BLaER1 treated with 17β-estradiol and CSF1 and Interleukin-3, amounts not matched to agents 10 nM and 100 nM (cell line): ENCODE measurements at regions not wholly inside any gene's neighbourhood (a gene's known extent, or its start where the extent isn't known, plus 50 kb on each side); places are given as distances from the start of the nearest gene placed in this dataset.

Experiments used
- H3K27ac ChIP-seq, 11 experiments: shearing (Covaris generic); formaldehyde crosslinking; 2 replicates each; pipeline ENCODE4 v1.8.1; 2022
- H3K27me3 ChIP-seq, 11 experiments: shearing (Covaris generic); formaldehyde crosslinking; 2 replicates each; pipeline ENCODE4 v1.8.1; 2022
- H3K36me3 ChIP-seq, 11 experiments: shearing (Covaris generic); formaldehyde crosslinking; 2 replicates each; pipeline ENCODE4 v1.8.1; 2022
- H3K4me1 ChIP-seq, 10 experiments: shearing (Covaris generic); formaldehyde crosslinking; 2 replicates each; pipeline ENCODE4 v1.8.1; 2022
- H3K4me2 ChIP-seq, 11 experiments: shearing (Covaris generic); formaldehyde crosslinking; 2 replicates each; pipeline ENCODE4 v1.8.1; 2022
- H3K4me3 ChIP-seq, 10 experiments: shearing (Covaris generic); formaldehyde crosslinking; 2 replicates each; pipeline ENCODE4 v1.8.1; 2022
- H3K9ac ChIP-seq, 11 experiments: shearing (Covaris generic); formaldehyde crosslinking; 2 replicates each; pipeline ENCODE4 v1.8.1; 2022
- H3K9me3 ChIP-seq, 11 experiments: shearing (Covaris generic); formaldehyde crosslinking; replicated peaks in 1 of 11; 2 replicates each; pipeline ENCODE4 v1.8.1; 2022
- H4K20me1 ChIP-seq, 11 experiments: shearing (Covaris generic); formaldehyde crosslinking; 2 replicates each; pipeline ENCODE4 v1.8.1; 2022
- Cebpa-rat ChIP-seq, 11 experiments: shearing (Covaris generic); IDR thresholded peaks; 2 replicates each; pipeline ENCODE4 v1.8.1; 2022

GRCh38 chr15:70532531-70533186 lies 230.7 kb downstream of the UACA start:
- no peak for TF ChIP-seq Cebpa-rat (IDR thresholded peaks at IDR 0.05)
- peaks cover 38 to 79% (median 60%) of the 10 kb centered on the region in 10 experiments for H3K4me1 ChIP-seq
- no peaks in the 10 kb centered on the region for H3K36me3 ChIP-seq
- no peak overlapping the region for H3K4me3 ChIP-seq
- no peaks in the 10 kb centered on the region for H3K9me3 ChIP-seq
- H4K20me1 ChIP-seq: peaks cover 0 to 50% (median 11%) of the 10 kb centered on the region in 11 experiments; a peak in 9 of 22 replicates
- H3K27ac ChIP-seq: no peak overlapping the region
- H3K9ac ChIP-seq: no peak overlapping the region
- peak overlapping the region in 4 of 11 experiments; percentile 77 to 89 (median 82); a peak in 5 of 22 replicates for H3K4me2 ChIP-seq
- peaks cover 0 to 94% (median 5%) of the 10 kb centered on the region in 11 experiments; a peak in 13 of 22 replicates for H3K27me3 ChIP-seq

- H3K4me3 ChIP-seq: no peak overlapping the region
- H3K9me3 ChIP-seq: no peaks in the 10 kb centered on the region
- peaks cover 0 to 59% (median 12%) of the 10 kb centered on the region in 11 experiments; a peak in 10 of 22 replicates for H4K20me1 ChIP-seq
- TF ChIP-seq Cebpa-rat (IDR thresholded peaks at IDR 0.05): no peak
- H3K36me3 ChIP-seq: no peaks in the 10 kb centered on the region
- H3K27ac ChIP-seq: no peak overlapping the region
- peaks cover 0 to 94% (median 5%) of the 10 kb centered on the region in 11 experiments; a peak in 13 of 22 replicates for H3K27me3 ChIP-seq
- H3K4me1 ChIP-seq: peaks cover 49 to 83% (median 68%) of the 10 kb centered on the region in 10 experiments
- H3K4me2 ChIP-seq: no peak overlapping the region
- H3K9ac ChIP-seq: no peak overlapping the region
Observed at GRCh38 chr15:70531576-70531975, 231.8 kb downstream of the UACA start.

- peaks cover 0 to 60% (median 11%) of the 10 kb centered on the region in 11 experiments; a peak in 12 of 22 replicates for H4K20me1 ChIP-seq
- no peaks in the 10 kb centered on the region for H3K9me3 ChIP-seq
- no peak overlapping the region for H3K9ac ChIP-seq
- H3K36me3 ChIP-seq: no peaks in the 10 kb centered on the region
- no peak overlapping the region for H3K4me3 ChIP-seq
- no peak overlapping the region for H3K27ac ChIP-seq
- TF ChIP-seq Cebpa-rat (IDR thresholded peaks at IDR 0.05): no peak
- peaks cover 52 to 82% (median 68%) of the 10 kb centered on the region in 10 experiments for H3K4me1 ChIP-seq
- no peak overlapping the region for H3K4me2 ChIP-seq
- H3K27me3 ChIP-seq: peaks cover 0 to 94% (median 5%) of the 10 kb centered on the region in 11 experiments; a peak in 13 of 22 replicates
Observed at GRCh38 chr15:70530906-70531305, 232.5 kb downstream of the UACA start.

GRCh38 chr15:70530503-70530902 lies 232.9 kb downstream of the UACA start:
- no peak overlapping the region for H3K4me3 ChIP-seq
- no peaks in the 10 kb centered on the region for H3K36me3 ChIP-seq
- peak overlapping the region in 3 of 11 experiments; percentile 84 to 89 (median 87); a peak in 4 of 22 replicates for H3K4me2 ChIP-seq
- peaks cover 0 to 60% (median 8%) of the 10 kb centered on the region in 11 experiments; a peak in 11 of 22 replicates for H4K20me1 ChIP-seq
- H3K4me1 ChIP-seq: peaks cover 49 to 82% (median 68%) of the 10 kb centered on the region in 10 experiments
- no peak overlapping the region for H3K9ac ChIP-seq
- no peaks in the 10 kb centered on the region for H3K9me3 ChIP-seq
- H3K27me3 ChIP-seq: peaks cover 0 to 94% (median 5%) of the 10 kb centered on the region in 11 experiments; a peak in 13 of 22 replicates
- no peak for TF ChIP-seq Cebpa-rat (IDR thresholded peaks at IDR 0.05)
- no peak overlapping the region for H3K27ac ChIP-seq

- Histone ChIP-seq H4K20me1 (peaks cover 0 to 58% (median 8%) of the 10 kb centered on the region in 11 experiments; a peak in 11 of 22 replicates), H3K9me3 (no peaks in the 10 kb centered on the region), H3K27me3 (peaks cover 0 to 94% (median 8%) of the 10 kb centered on the region in 11 experiments; a peak in 13 of 22 replicates), H3K4me2 (peak overlapping the region in 7 of 11 experiments; percentile 68 to 89 (median 83); a peak in 10 of 22 replicates), H3K9ac (no peak overlapping the region), H3K27ac (no peak overlapping the region), H3K4me1 (peaks cover 44 to 82% (median 68%) of the 10 kb centered on the region in 10 experiments), H3K4me3 (no peak overlapping the region), H3K36me3 (no peaks in the 10 kb centered on the region)
- no peak for TF ChIP-seq Cebpa-rat (IDR thresholded peaks at IDR 0.05)
Observed at GRCh38 chr15:70530017-70530499, 233.3 kb downstream of the UACA start.

- H3K9me3 ChIP-seq: no peaks in the 10 kb centered on the region
- no peak for TF ChIP-seq Cebpa-rat (IDR thresholded peaks at IDR 0.05)
- peaks cover 0 to 94% (median 21%) of the 10 kb centered on the region in 11 experiments; a peak in 16 of 22 replicates for H3K27me3 ChIP-seq
- H3K4me3 ChIP-seq: no peak overlapping the region
- H3K4me2 ChIP-seq: peak overlapping the region; percentile 68 to 89 (median 84)
- peaks cover 34 to 82% (median 68%) of the 10 kb centered on the region in 10 experiments for H3K4me1 ChIP-seq
- no peaks in the 10 kb centered on the region for H3K36me3 ChIP-seq
- no peak overlapping the region for H3K9ac ChIP-seq
- H3K27ac ChIP-seq: no peak overlapping the region
- H4K20me1 ChIP-seq: peaks cover 0 to 67% (median 16%) of the 10 kb centered on the region in 11 experiments; a peak in 14 of 22 replicates
Observed at GRCh38 chr15:70528816-70529215, 234.5 kb downstream of the UACA start.

- no peaks in the 10 kb centered on the region for H3K36me3 ChIP-seq
- peaks cover 34 to 82% (median 68%) of the 10 kb centered on the region in 10 experiments for H3K4me1 ChIP-seq
- TF ChIP-seq Cebpa-rat (IDR thresholded peaks at IDR 0.05): no peak
- no peaks in the 10 kb centered on the region for H3K9me3 ChIP-seq
- peaks cover 0 to 94% (median 26%) of the 10 kb centered on the region in 11 experiments; a peak in 16 of 22 replicates for H3K27me3 ChIP-seq
- peaks cover 0 to 73% (median 17%) of the 10 kb centered on the region in 11 experiments; a peak in 14 of 22 replicates for H4K20me1 ChIP-seq
- H3K4me3 ChIP-seq: no peak overlapping the region
- H3K4me2 ChIP-seq: peak overlapping the region; percentile 68 to 89 (median 84)
- H3K27ac ChIP-seq: no peak overlapping the region
- H3K9ac ChIP-seq: no peak overlapping the region
Observed at GRCh38 chr15:70528270-70528706, 235.1 kb downstream of the UACA start.

- Histone ChIP-seq H3K9ac (no peak overlapping the region), H3K9me3 (no peaks in the 10 kb centered on the region), H3K36me3 (no peaks in the 10 kb centered on the region), H3K27me3 (peaks cover 0 to 94% (median 39%) of the 10 kb centered on the region in 11 experiments; a peak in 16 of 22 replicates), H3K4me2 (peak overlapping the region; percentile 68 to 89 (median 84)), H4K20me1 (peaks cover 0 to 76% (median 17%) of the 10 kb centered on the region in 11 experiments; a peak in 14 of 22 replicates), H3K4me1 (peaks cover 34 to 87% (median 79%) of the 10 kb centered on the region in 10 experiments), H3K27ac (peak overlapping the region in 1 of 11 experiments; percentile 44; a peak in 1 of 22 replicates), H3K4me3 (peak overlapping the region in 2 of 10 experiments; percentile 15 to 17; a peak in 2 of 20 replicates)
- TF ChIP-seq Cebpa-rat (IDR thresholded peaks at IDR 0.05): no peak
Observed at GRCh38 chr15:70526974-70527325, 236.4 kb downstream of the UACA start.
